NCI-H446 (cell line): ENCODE measurements at regions not wholly inside any gene's neighbourhood (a gene's known extent, or its start where the extent isn't known, plus 50 kb on each side); places are given as distances from the start of the nearest gene placed in this dataset.
A peak's percentile ranks its signal among the peaks of the same experiment; 100 is the strongest.
"Not testable (repeated sequence)": the region's sequence is repeated elsewhere in the genome, so short reads cannot be mapped to it uniquely, and the experiment has no call there.

Experiments
- DNase-seq, 2 experiments: peaks; one replicate each; lab custom pipeline; 2025; lab: John Stamatoyannopoulos, UW

- DNase-seq: peak; percentile 51 to 78
These were observed 371.9 kb downstream of the KCNRG start for GRCh38 chr13:50387051-50387581.

- no peak for DNase-seq
These were observed 373.2 kb downstream of the KCNRG start for GRCh38 chr13:50388481-50388880.

- peak in 1 of 2 experiments; percentile 42 for DNase-seq
These were observed 374.5 kb downstream of the KCNRG start for GRCh38 chr13:50389726-50390125.

GRCh38 chr13:50390503-50391248 lies 375.4 kb downstream of the KCNRG start:
- DNase-seq: no peak

GRCh38 chr13:50392977-50393376 lies 377.7 kb downstream of the KCNRG start:
- no peak for DNase-seq

GRCh38 chr13:50393628-50394027 lies 378.4 kb downstream of the KCNRG start:
- DNase-seq: peak; percentile 17 to 50

- no peak for DNase-seq
These were observed 380.8 kb downstream of the KCNRG start for GRCh38 chr13:50396001-50396400.

GRCh38 chr13:50396618-50397017 lies 381.4 kb downstream of the KCNRG start:
- DNase-seq: not testable (repeated sequence)

GRCh38 chr13:50400035-50400726 lies 384.9 kb downstream of the KCNRG start:
- DNase-seq: peak; percentile 85 to 91

- peak; percentile 77 to 87 for DNase-seq
These were observed 385.8 kb downstream of the KCNRG start for GRCh38 chr13:50401049-50401505.

GRCh38 chr13:50401721-50402465 lies 386.6 kb downstream of the KCNRG start:
- peak in 1 of 2 experiments; percentile 49 for DNase-seq

- peak; percentile 48 to 71 for DNase-seq
These were observed 388.1 kb downstream of the KCNRG start for GRCh38 chr13:50403311-50403710.

- DNase-seq: no peak
These were observed 388.9 kb downstream of the KCNRG start for GRCh38 chr13:50404116-50404515.

- DNase-seq: no peak
These were observed 389.5 kb downstream of the KCNRG start for GRCh38 chr13:50404769-50405168.

GRCh38 chr13:50406831-50407230 lies 391.6 kb downstream of the KCNRG start:
- DNase-seq: no peak

- no peak for DNase-seq
These were observed 392.8 kb downstream of the KCNRG start for GRCh38 chr13:50408068-50408467.

- DNase-seq: no peak
These were observed 394.0 kb downstream of the KCNRG start for GRCh38 chr13:50409220-50409619.

GRCh38 chr13:50410921-50411746 lies 395.9 kb downstream of the KCNRG start:
- peak in 1 of 2 experiments; percentile 28 for DNase-seq

GRCh38 chr13:50412046-50412617 lies 396.9 kb downstream of the KCNRG start:
- no peak for DNase-seq

GRCh38 chr13:50414640-50415039 lies 399.4 kb downstream of the KCNRG start:
- DNase-seq: no peak

- DNase-seq: no peak
These were observed 400.2 kb downstream of the KCNRG start for GRCh38 chr13:50415428-50415827.
